ENCODE measurements at regions not wholly inside any gene's neighbourhood (a gene's known extent, or its start where the extent isn't known, plus 50 kb on each side); places are given as distances from the start of the nearest gene placed in this dataset.

GRCh38 chr17:70655176-70655958, 486.0 kb downstream of the KCNJ2 start:
- ATAC-seq = no peak
- intact Hi-C loops (cut with DNase I) = no loop called here
- DNase-seq = no peak

- DNase-seq = no peak
- intact Hi-C loops (cut with DNase I) = no loop called here
- no peak for ATAC-seq
Measured at GRCh38 chr17:70658317-70658716, 489.0 kb downstream of the KCNJ2 start.

- ATAC-seq = no peak
- no peak for DNase-seq
- intact Hi-C loops (cut with DNase I) = no loop called here
Measured at GRCh38 chr17:70658840-70659239, 489.5 kb downstream of the KCNJ2 start.

GRCh38 chr17:70661342-70662222, 492.2 kb downstream of the KCNJ2 start:
- DNase-seq = no peak
- intact Hi-C loops (cut with DNase I) = no loop called here
- no peak for ATAC-seq

- no peak for ATAC-seq
- intact Hi-C loops (cut with DNase I) = no loop called here
- DNase-seq = no peak
Measured at GRCh38 chr17:70668276-70668937, 499.1 kb downstream of the KCNJ2 start.

- no peak for DNase-seq
- intact Hi-C loops (cut with DNase I) = no loop called here
- no peak for ATAC-seq
Measured at GRCh38 chr17:70668938-70669778, 499.8 kb downstream of the KCNJ2 start.

- no peak for DNase-seq
- no peak for ATAC-seq
- intact Hi-C loops (cut with DNase I) = no loop called here
Measured at GRCh38 chr17:70674061-70674460, 504.7 kb downstream of the KCNJ2 start.

- no peak for DNase-seq
- intact Hi-C loops (cut with DNase I) = no loop called here
Measured at GRCh38 chr17:70675070-70675590, 505.8 kb downstream of the KCNJ2 start.

GRCh38 chr17:70677783-70678647, 508.7 kb downstream of the KCNJ2 start:
- no peak for ATAC-seq
- intact Hi-C loops (cut with DNase I) = no loop called here
- no peak for DNase-seq

More at GRCh38 chr17:70675070-70675590, 505.8 kb downstream of the KCNJ2 start:
- ATAC-seq = no peak

GRCh38 chr17:70678889-70679288, 509.6 kb downstream of the KCNJ2 start:
- no peak for DNase-seq
- intact Hi-C loops (cut with DNase I) = no loop called here

GRCh38 chr17:70683936-70684335, 514.6 kb downstream of the KCNJ2 start:
- ATAC-seq (no peak), DNase-seq (no peak)
- intact Hi-C loops (cut with DNase I) = no loop called here

More at GRCh38 chr17:70678889-70679288, 509.6 kb downstream of the KCNJ2 start:
- ATAC-seq = no peak

- DNase-seq (no peak), ATAC-seq (no peak)
- intact Hi-C loops (cut with DNase I) = no loop called here
Measured at GRCh38 chr17:70687421-70687820, 518.1 kb downstream of the KCNJ2 start.

GRCh38 chr17:70691150-70691549, 521.8 kb downstream of the KCNJ2 start:
- intact Hi-C loops (cut with DNase I) = no loop called here
- ATAC-seq (no peak), DNase-seq (no peak)

GRCh38 chr17:70699408-70699807, 530.1 kb downstream of the KCNJ2 start:
- no peak for DNase-seq
- intact Hi-C loops (cut with DNase I) = no loop called here
- no peak for ATAC-seq

GRCh38 chr17:70702683-70703255, 533.4 kb downstream of the KCNJ2 start:
- intact Hi-C loops (cut with DNase I) = no loop called here
- no peak for DNase-seq
- no peak for ATAC-seq

GRCh38 chr17:70709596-70709995, 540.3 kb downstream of the KCNJ2 start:
- no peak for DNase-seq
- intact Hi-C loops (cut with DNase I) = no loop called here
- no peak for ATAC-seq

- ATAC-seq (no peak), DNase-seq (no peak)
- intact Hi-C loops (cut with DNase I) = no loop called here
Measured at GRCh38 chr17:70713694-70714093, 544.4 kb downstream of the KCNJ2 start.

GRCh38 chr17:70716551-70716950, 547.2 kb downstream of the KCNJ2 start:
- ATAC-seq = no peak
- intact Hi-C loops (cut with DNase I) = no loop called here
- no peak for DNase-seq
